Activated naive CD8-positive, alpha-beta T cell treated with anti-CD3 and anti-CD28 coated beads, Interleukin-2, amount 10 ng/mL, durations not matched to agents 7 days and 5 days (primary cell): ENCODE measurements at regions not wholly inside any gene's neighbourhood (a gene's known extent, or its start where the extent isn't known, plus 50 kb on each side); places are given as distances from the start of the nearest gene placed in this dataset.
"Not testable (repeated sequence)": the region's sequence is repeated elsewhere in the genome, so short reads cannot be mapped to it uniquely, and the experiment has no call there.

ENCODE experiments used
- ATAC-seq: fragments of 150-1000 bp; cut with Tn5 transposase; one replicate; pipeline ENCODE4 v1.10.0; 2021; ENCODE audit warnings: low read depth, moderate library complexity
- POLR2A ChIA-PET: fragments of 350-600 bp; sonication (Branson Sonifier 250); formaldehyde crosslinking; loops from one replicate; lab custom pipeline; 2021; ENCODE audit warnings: antibody characterized with exemption; lab: Charles Lee
- DNase-seq: peaks from one replicate; pipeline ENCODE4 v3.0.0; 2021
- H3K27ac Mint-ChIP-seq: one replicate; pipeline ENCODE4 v1.8.0; 2022; ENCODE audit warnings: mild to moderate bottlenecking, mixed read lengths
- H3K27me3 Mint-ChIP-seq: one replicate; pipeline ENCODE4 v1.8.0; 2022; ENCODE audit warnings: mild to moderate bottlenecking, moderate library complexity, mixed read lengths
- H3K36me3 Mint-ChIP-seq: one replicate; pipeline ENCODE4 v1.8.0; 2021; ENCODE audit warnings: mild to moderate bottlenecking, mixed read lengths
- H3K4me1 Mint-ChIP-seq: one replicate; pipeline ENCODE4 v1.8.0; 2021; ENCODE audit warnings: mixed read lengths
- H3K4me3 Mint-ChIP-seq: one replicate; pipeline ENCODE4 v1.8.0; 2022; ENCODE audit warnings: mild to moderate bottlenecking, moderate library complexity, mixed read lengths
- H3K9me3 Mint-ChIP-seq: one replicate; pipeline ENCODE4 v1.8.0; 2021; ENCODE audit warnings: mixed read lengths

DNA sequence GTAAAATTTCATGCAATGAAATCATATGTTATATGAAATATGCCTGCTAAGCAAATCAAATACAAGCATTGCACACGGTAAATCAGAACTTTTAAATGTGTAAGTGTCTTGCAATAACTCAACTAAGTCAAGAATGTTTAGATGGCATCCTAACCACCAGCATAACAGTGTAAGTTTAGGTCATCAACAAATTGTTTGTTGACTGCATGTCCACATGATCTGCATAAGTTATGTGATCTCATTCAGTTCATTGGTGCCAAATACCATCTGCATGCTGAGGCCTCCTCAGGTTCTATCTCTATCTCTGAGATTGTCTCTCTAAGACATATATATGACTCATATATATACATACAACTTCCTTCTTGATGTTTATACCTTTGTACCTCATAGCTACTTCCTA, 159.6 kb upstream of the STK32A start:
- no peak for ATAC-seq
- Mint-ChIP-seq H3K27ac (no peak overlapping the region), H3K27me3 (no peaks in the 10 kb centered on the region), H3K36me3 (no peaks in the 10 kb centered on the region), H3K4me1 (no peaks in the 10 kb centered on the region), H3K4me3 (no peak overlapping the region), H3K9me3 (no peaks in the 10 kb centered on the region)
- POLR2A ChIA-PET: no interaction called here
- DNase-seq: no peak

DNA sequence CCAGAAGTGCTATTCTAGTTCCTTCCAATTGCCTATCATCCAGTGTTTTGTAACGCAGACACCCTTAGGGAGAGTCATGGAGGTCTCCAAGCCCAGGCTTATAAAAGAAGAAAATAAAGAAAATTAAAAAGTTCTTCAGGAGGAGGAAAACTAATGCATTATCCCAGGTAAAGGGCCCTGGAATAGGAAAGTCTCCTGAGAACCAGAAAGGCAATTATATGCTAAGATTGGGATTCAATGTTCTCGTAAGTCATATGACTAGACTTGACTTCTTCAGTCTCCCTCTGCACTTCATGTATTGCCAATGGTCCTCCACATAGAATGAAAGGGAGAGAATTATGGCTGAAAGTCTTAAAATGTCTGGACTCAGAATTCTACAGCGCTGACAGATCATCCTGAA, 154.4 kb upstream of the STK32A start:
- Mint-ChIP-seq H3K9me3 (no peaks in the 10 kb centered on the region), H3K36me3 (no peaks in the 10 kb centered on the region), H3K27ac (no peak overlapping the region), H3K27me3 (no peaks in the 10 kb centered on the region), H3K4me3 (no peak overlapping the region), H3K4me1 (no peaks in the 10 kb centered on the region)
- POLR2A ChIA-PET: no interaction called here
- ATAC-seq: no peak
- DNase-seq: no peak

DNA sequence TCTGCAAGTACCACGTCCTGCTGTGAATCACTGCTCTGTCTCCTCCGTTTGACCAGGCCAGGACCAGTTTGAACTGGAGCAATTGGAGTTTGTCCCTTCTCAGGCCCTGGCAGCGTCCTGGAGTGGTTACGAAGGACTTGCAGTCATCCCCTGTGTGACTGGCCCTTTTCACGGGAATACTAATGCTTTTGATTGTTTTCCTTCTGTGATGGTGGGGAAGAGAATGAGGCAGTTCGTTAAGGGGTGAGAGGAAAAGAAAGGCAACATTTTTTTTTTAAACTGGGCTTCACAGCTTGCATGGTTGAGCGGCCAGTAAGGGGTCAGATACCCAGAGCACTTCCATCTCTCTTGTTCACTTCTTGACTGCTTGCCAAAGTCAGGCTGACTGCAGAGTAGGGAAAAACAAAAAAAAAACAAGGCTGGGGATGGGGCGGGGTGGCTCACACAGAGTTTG, 153.5 kb upstream of the STK32A start:
- ATAC-seq (no peak), DNase-seq (no peak)
- no peaks in the 10 kb centered on the region for H3K9me3 Mint-ChIP-seq
- H3K4me3 Mint-ChIP-seq: no peak overlapping the region
- H3K4me1 Mint-ChIP-seq: no peaks in the 10 kb centered on the region
- POLR2A ChIA-PET: no interaction called here
- no peak overlapping the region for H3K27ac Mint-ChIP-seq
- no peaks in the 10 kb centered on the region for H3K36me3 Mint-ChIP-seq
- H3K27me3 Mint-ChIP-seq: no peaks in the 10 kb centered on the region

DNA sequence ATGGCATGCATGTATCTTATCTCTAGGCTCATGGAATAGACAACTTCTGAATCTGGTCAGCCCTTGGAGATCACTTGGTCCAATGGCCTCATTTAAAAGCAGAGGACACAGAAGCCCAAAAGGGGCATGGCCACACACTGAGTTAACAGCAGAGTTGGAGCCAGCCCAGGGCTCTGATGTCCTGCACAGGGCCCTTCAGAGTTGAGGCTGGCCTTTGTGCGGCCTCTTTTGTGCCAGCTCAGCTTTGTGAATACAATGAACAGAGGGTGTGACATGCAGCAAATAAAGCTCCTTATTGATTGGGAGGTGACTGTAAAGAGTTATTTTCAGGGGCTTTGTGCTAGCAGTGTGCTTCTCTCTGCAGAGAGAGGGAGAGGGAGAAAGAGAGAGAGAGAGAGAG, 150.1 kb upstream of the STK32A start:
- Mint-ChIP-seq H3K4me3 (no peak overlapping the region), H3K9me3 (no peaks in the 10 kb centered on the region), H3K4me1 (no peaks in the 10 kb centered on the region), H3K36me3 (no peaks in the 10 kb centered on the region), H3K27ac (no peak overlapping the region), H3K27me3 (no peaks in the 10 kb centered on the region)
- ATAC-seq: no peak
- POLR2A ChIA-PET: no interaction called here
- DNase-seq: no peak

DNA sequence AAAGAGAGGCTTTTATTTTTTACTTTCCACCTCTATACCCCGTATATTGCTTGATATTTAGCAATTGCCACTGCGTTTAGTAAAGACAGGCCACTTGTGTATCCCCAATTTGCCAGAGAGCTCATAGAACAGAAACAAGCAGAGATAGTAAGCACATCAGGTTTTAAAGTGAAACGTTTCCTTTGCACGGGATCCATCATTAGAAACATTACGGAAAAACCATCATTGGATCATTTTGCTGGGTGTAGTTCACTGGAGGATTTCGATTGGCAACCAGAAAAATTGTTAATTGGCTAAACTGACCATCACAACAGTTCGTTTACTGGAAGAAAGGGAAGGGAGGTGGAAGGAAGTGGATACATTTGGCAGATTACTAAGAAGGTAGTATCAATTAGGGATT, 149.4 kb upstream of the STK32A start:
- H3K9me3 Mint-ChIP-seq: no peaks in the 10 kb centered on the region
- no peaks in the 10 kb centered on the region for H3K36me3 Mint-ChIP-seq
- H3K27ac Mint-ChIP-seq: no peak overlapping the region
- no peak overlapping the region for H3K4me3 Mint-ChIP-seq
- no peaks in the 10 kb centered on the region for H3K27me3 Mint-ChIP-seq
- POLR2A ChIA-PET: no interaction called here
- DNase-seq (no peak), ATAC-seq (no peak)
- no peaks in the 10 kb centered on the region for H3K4me1 Mint-ChIP-seq

DNA sequence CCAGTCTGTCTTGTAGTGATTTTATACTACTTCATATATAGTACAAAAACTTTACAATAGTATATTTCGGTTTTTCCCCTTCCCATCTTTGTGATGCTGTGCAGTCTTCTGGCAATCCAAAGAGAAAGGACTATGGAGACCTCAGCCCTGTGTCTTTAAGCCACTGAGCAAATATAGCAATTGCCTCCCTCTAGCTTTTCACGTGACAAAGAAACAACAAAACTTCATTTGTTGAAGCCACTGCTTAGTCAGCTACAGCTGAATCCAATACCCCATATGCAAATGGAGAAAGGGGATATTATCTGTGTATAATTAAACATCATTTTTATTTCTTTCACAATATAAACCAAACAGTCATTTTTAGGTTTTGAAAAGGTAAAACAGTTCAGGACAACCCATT, 142.8 kb upstream of the STK32A start:
- Mint-ChIP-seq H3K9me3 (no peaks in the 10 kb centered on the region), H3K4me3 (no peak overlapping the region), H3K27ac (no peak overlapping the region), H3K4me1 (no peaks in the 10 kb centered on the region), H3K36me3 (no peaks in the 10 kb centered on the region), H3K27me3 (no peaks in the 10 kb centered on the region)
- POLR2A ChIA-PET: no interaction called here
- ATAC-seq (no peak), DNase-seq (no peak)

DNA sequence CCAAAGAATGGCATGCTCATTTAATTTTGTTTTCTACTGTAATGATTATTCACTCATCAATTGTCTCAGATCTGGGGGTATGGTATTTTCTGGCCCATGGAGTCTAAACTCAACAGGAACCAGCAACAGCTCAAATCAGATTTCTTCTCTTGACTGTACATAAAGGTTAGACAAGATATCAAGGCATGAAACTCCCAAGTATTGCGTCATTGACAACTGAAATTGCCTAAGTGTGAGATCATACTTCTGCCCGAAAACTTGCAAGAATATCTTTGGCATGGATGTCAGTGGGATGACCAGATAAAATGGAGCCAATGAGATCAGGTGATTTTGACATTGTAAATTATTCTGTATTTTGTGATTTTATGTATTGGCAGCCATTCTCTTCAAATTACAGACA, 141.7 kb upstream of the STK32A start:
- no peaks in the 10 kb centered on the region for H3K36me3 Mint-ChIP-seq
- POLR2A ChIA-PET: no interaction called here
- H3K4me3 Mint-ChIP-seq: no peak overlapping the region
- no peaks in the 10 kb centered on the region for H3K9me3 Mint-ChIP-seq
- H3K27me3 Mint-ChIP-seq: no peaks in the 10 kb centered on the region
- H3K27ac Mint-ChIP-seq: no peak overlapping the region
- no peak for DNase-seq
- ATAC-seq: no peak
- no peaks in the 10 kb centered on the region for H3K4me1 Mint-ChIP-seq

DNA sequence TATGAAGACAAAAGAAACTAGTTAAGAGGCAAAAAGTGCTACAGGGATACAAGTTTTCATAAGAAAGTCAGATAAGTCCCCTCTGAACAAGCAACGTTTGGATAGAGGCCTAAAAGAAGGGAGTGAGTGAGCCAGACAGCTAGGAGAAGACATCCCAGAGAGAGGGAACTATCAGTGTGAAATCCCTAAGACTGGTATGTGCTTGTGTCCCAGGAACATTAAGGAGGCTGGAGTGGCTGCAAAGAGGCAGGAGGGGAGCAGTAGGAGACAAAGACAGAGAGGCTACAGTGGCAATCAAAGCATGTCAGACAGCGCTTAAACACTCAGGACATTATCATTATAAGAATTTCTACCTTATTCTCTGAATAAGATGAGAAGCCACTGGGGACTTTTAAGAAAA, 139.1 kb upstream of the STK32A start:
- ATAC-seq: no peak
- no peak for DNase-seq
- POLR2A ChIA-PET: no interaction called here
- H3K36me3 Mint-ChIP-seq: no peaks in the 10 kb centered on the region
- no peaks in the 10 kb centered on the region for H3K9me3 Mint-ChIP-seq
- no peak overlapping the region for H3K4me3 Mint-ChIP-seq
- H3K4me1 Mint-ChIP-seq: no peaks in the 10 kb centered on the region
- H3K27ac Mint-ChIP-seq: no peak overlapping the region
- H3K27me3 Mint-ChIP-seq: no peaks in the 10 kb centered on the region

DNA sequence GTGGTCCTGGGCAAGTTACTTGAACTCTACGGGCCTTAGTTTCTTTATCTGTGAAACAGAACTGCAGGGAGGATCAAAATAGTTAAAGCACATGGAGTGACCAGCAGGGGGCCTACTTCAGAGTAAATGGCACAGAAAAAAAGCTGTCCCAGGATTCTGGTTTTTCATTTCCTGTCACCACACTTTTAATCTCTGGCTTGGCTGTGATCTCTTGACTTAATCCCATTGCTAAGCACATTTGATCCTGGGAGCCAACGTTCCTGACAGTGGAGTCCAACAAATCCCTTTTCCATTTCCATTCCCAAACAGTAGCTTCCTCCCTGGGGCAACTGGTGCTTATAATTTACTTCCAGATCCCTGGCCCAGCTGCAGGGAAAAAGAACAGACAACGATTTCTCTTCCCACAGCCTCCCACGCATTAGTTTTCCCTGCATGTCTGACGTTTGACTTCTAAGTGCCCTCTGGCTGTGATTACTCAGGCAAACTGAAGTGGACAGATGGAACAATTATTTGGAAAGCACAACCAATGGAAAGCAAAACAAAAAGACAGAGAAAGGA, 136.5 kb upstream of the STK32A start:
- ATAC-seq: no peak
- no peak for DNase-seq
- Mint-ChIP-seq H3K36me3 (no peaks in the 10 kb centered on the region), H3K4me3 (no peak overlapping the region), H3K27ac (no peak overlapping the region), H3K27me3 (no peaks in the 10 kb centered on the region), H3K9me3 (no peaks in the 10 kb centered on the region), H3K4me1 (no peaks in the 10 kb centered on the region)
- POLR2A ChIA-PET: no interaction called here

DNA sequence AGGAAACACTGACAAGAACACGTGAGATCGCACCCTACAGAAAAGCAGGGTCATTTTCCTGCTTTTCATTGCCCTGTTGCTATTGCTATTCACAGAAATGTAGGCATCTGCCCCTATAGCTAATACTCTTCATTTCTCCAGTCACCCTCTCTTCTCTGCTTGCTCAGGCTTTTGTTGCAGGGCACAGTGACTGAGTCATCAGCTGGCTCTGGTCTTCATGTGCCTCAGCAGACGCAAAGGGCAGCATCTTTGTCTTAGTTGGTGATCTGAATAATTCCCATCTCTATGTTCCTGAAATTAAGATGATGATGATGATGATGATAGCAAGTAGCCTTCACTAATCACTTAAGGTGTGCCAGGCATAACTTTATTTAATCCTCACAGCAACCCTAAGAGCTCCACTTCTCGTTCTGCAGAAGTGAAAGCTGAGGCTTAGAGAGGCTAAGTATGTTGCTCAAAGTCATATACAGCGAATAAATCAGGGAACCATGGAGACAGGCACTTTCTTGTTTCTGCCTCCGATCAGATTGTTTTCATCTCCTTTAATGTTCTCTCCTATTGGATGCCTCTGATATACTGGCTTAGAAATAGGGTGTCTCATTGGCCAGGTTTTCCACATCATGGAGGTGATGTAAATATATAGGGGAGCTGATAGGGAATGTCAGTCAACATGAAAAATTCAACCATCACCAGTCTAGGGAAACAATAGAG, 133.0 kb upstream of the STK32A start:
- Mint-ChIP-seq H3K9me3 (no peaks in the 10 kb centered on the region), H3K4me3 (no peak overlapping the region), H3K27ac (no peak overlapping the region), H3K36me3 (no peaks in the 10 kb centered on the region), H3K27me3 (no peaks in the 10 kb centered on the region), H3K4me1 (no peaks in the 10 kb centered on the region)
- POLR2A ChIA-PET: no interaction called here
- DNase-seq: no peak
- ATAC-seq: no peak

DNA sequence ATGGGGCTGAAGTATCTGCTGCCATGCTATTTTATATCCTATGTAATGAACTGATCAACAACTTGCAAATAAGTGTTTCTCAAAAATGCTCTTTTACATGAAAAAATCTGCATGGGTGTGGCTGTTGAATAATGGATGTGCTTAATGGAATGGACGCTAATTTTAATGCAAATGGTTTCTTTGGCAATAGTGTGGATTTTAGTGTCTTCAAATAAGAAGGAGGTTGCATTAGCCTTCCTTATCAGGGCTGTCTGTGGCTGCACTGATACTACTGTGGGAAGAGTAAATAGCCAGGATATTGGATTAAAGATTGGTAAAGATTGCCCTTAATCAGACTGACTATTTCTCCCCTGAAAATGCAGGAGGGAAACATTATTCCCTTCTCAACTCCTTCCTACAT, 121.9 kb upstream of the STK32A start:
- POLR2A ChIA-PET: no interaction called here
- no peaks in the 10 kb centered on the region for H3K4me1 Mint-ChIP-seq
- H3K9me3 Mint-ChIP-seq: no peaks in the 10 kb centered on the region
- no peaks in the 10 kb centered on the region for H3K36me3 Mint-ChIP-seq
- no peak overlapping the region for H3K4me3 Mint-ChIP-seq
- no peak overlapping the region for H3K27ac Mint-ChIP-seq
- no peaks in the 10 kb centered on the region for H3K27me3 Mint-ChIP-seq
- DNase-seq (no peak), ATAC-seq (no peak)

DNA sequence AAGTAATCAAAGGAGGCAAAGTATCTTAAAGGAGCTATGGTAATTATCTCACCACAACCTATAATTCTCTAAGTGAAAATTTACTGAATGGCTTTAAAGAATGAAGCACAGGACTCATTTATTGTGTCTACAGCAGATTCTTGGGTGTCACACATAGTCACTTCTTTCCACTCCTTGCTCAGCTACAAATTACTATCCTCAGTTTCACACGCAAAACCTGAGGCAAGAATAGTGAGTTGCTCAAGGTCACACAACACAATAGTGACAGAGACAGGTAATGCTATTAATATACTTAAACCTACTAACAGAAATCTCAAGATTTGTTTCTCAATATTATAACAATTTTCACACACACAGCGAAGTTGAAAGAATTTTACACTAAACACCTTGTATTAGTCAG, 120.9 kb upstream of the STK32A start:
- ATAC-seq: no peak
- no peaks in the 10 kb centered on the region for H3K4me1 Mint-ChIP-seq
- H3K9me3 Mint-ChIP-seq: no peaks in the 10 kb centered on the region
- no peaks in the 10 kb centered on the region for H3K27me3 Mint-ChIP-seq
- no peak overlapping the region for H3K4me3 Mint-ChIP-seq
- DNase-seq: no peak
- POLR2A ChIA-PET: no interaction called here
- H3K36me3 Mint-ChIP-seq: no peaks in the 10 kb centered on the region
- no peak overlapping the region for H3K27ac Mint-ChIP-seq

DNA sequence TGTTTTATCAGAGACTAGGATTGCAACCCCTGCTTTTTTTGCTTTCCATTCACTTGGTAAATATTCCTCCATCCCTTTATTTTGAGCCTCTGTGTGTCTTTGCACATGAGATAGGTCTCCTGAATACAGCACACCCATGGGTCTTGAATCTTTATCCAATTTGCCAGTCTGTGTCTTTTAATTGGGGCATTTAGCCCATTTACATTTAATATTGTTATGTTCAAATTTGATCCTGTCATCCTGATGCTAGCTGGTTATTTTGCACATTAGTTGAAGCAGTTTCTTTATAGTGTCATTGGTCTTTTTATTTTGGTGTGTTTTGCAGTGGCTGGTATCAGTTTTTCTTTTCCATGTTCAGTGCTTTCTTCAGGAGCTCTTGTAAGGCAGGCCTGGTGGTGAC, 95.1 kb upstream of the STK32A start:
- peaks cover 15% of the 10 kb centered on the region for H3K9me3 Mint-ChIP-seq
- H3K4me3 Mint-ChIP-seq, H3K27ac Mint-ChIP-seq, DNase-seq, H3K36me3 Mint-ChIP-seq, H3K4me1 Mint-ChIP-seq, H3K27me3 Mint-ChIP-seq, ATAC-seq, POLR2A ChIA-PET: not testable (repeated sequence)

DNA sequence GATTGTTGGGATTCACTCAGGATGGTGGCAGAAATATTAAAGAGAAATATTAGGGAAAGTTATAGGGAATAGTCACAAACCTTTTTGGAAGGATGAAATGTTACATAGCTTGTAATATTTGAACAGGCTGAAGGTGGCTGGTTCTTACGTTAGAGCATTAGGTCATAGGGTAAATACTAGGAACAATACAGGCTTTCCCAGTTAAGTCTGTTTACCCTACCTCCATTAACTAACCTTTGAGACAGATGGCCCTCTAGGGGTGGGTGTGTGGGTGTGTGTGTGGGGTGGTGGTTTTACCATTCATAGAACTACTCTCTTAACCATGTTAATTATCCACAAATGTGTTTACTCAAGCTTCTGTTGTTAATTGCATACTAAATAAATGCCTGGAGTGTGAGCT, 94.3 kb upstream of the STK32A start:
- Mint-ChIP-seq H3K36me3 (peaks cover 1% of the 10 kb centered on the region), H3K27me3 (no peaks in the 10 kb centered on the region), H3K27ac (no peak overlapping the region), H3K9me3 (peaks cover 15% of the 10 kb centered on the region), H3K4me3 (no peak overlapping the region), H3K4me1 (no peaks in the 10 kb centered on the region)
- no peak for ATAC-seq
- POLR2A ChIA-PET: no interaction called here
- DNase-seq: no peak
